ENCODE measurements at regions not wholly inside any gene's neighbourhood (a gene's known extent, or its start where the extent isn't known, plus 50 kb on each side); places are given as distances from the start of the nearest gene placed in this dataset.
A peak's percentile ranks its signal among the peaks of the same experiment; 100 is the strongest.

DNA sequence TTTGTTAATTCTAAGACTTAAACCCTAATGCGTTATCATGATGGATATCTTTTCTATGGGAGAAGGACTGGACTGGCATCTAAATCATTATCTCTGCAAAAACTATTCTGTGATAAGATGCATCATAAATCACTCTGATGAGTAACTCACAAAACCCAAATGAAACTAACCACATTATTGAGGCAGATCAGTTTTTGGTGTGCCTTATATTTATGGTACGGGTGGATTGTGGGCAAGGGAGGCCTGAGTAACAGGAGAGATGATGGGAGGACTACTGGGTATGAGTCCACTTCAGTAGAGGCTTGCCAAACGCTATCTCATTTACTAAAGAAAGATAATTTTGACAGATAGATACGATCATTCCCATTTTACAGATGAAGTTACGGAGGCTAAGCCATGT, 66.4 kb upstream of the GUCY1A1 start:
- no peaks in the 10 kb centered on the region for H3K9me3 Mint-ChIP-seq
- H3K4me3 Mint-ChIP-seq: no peak overlapping the region
- DNase-seq (ENCODE audit: low spot score) (no peak), ATAC-seq (no peak)
- no peaks in the 10 kb centered on the region for H3K36me3 Mint-ChIP-seq
- no peaks in the 10 kb centered on the region for H3K4me1 Mint-ChIP-seq (ENCODE audit: low read depth in 2 of 2)
- H3K27ac Mint-ChIP-seq: no peak overlapping the region
- H3K27me3 Mint-ChIP-seq: peaks cover 0 to 3% of the 10 kb centered on the region in 2 donors

DNA sequence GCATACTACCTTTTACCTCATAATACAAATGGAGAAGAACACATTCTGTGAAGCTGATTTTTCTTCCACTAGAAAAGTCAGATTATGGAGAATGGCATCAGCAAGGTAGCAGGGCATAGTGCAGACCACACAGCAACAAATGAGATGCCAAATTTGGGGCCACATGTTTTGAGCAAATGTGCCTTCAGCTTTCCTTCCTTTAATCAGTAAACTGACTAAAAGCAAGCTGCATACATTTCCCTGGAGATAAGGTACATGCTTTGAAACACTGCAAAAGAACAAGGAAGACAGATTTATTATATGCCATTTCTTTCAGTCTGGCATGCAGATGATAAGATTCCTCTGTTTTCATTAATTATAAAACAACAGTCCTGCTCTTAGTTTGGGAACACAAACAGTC, 67.1 kb upstream of the GUCY1A1 start:
- ATAC-seq: no peak
- H3K9me3 Mint-ChIP-seq: no peaks in the 10 kb centered on the region
- no peaks in the 10 kb centered on the region for H3K4me1 Mint-ChIP-seq (ENCODE audit: low read depth in 2 of 2)
- DNase-seq (ENCODE audit: low spot score): no peak
- H3K27ac Mint-ChIP-seq: no peak overlapping the region
- H3K36me3 Mint-ChIP-seq: no peaks in the 10 kb centered on the region
- H3K27me3 Mint-ChIP-seq: peaks cover 0 to 3% of the 10 kb centered on the region in 2 donors
- no peak overlapping the region for H3K4me3 Mint-ChIP-seq

GRCh38 chr4:155599085-155599484, 67.6 kb upstream of the GUCY1A1 start:
- no peaks in the 10 kb centered on the region for H3K9me3 Mint-ChIP-seq
- DNase-seq (ENCODE audit: low spot score): no peak
- no peak overlapping the region for H3K4me3 Mint-ChIP-seq
- ATAC-seq: no peak
- no peaks in the 10 kb centered on the region for H3K36me3 Mint-ChIP-seq
- no peak overlapping the region for H3K27ac Mint-ChIP-seq
- H3K4me1 Mint-ChIP-seq (ENCODE audit: low read depth in 2 of 2): no peaks in the 10 kb centered on the region
- H3K27me3 Mint-ChIP-seq: peaks cover 0 to 3% of the 10 kb centered on the region in 2 donors

DNA sequence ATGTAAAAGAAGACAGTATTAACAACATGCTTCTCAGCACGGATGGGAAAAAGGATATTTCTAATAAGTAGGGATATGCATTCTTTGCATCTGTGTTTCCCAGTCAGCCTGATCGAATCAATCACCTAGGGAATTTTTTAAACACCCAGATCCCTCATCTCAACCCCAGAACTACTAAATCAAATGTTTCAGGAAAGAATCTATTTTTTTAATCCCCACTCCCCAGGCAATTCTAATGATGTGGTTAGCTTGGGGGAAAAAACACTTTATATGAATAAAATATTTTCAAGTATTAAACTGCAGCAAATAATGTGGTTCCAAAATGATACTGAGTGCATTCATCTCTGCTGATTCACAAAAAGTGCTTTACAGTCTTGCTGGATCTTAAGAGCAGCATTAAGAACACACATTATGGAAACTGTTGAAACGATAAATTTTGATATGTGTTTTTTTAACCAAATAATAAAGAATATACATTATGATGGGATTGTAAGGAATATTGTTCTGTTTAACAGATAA, 68.7 kb upstream of the GUCY1A1 start:
- Mint-ChIP-seq H3K9me3 (no peaks in the 10 kb centered on the region), H3K4me3 (no peak overlapping the region), H3K27ac (no peak overlapping the region), H3K27me3 (peaks cover 0 to 3% of the 10 kb centered on the region in 2 donors), H3K36me3 (no peaks in the 10 kb centered on the region), H3K4me1 (ENCODE audit: low read depth in 2 of 2) (no peaks in the 10 kb centered on the region)
- ATAC-seq (no peak), DNase-seq (ENCODE audit: low spot score) (no peak)

GRCh38 chr4:155597281-155597680, 69.4 kb upstream of the GUCY1A1 start:
- no peak for DNase-seq (ENCODE audit: low spot score)
- H3K4me1 Mint-ChIP-seq (ENCODE audit: low read depth in 2 of 2): no peaks in the 10 kb centered on the region
- ATAC-seq: no peak
- H3K27me3 Mint-ChIP-seq: peaks cover 0 to 3% of the 10 kb centered on the region in 2 donors
- H3K27ac Mint-ChIP-seq: no peak overlapping the region
- no peaks in the 10 kb centered on the region for H3K9me3 Mint-ChIP-seq
- no peaks in the 10 kb centered on the region for H3K36me3 Mint-ChIP-seq
- H3K4me3 Mint-ChIP-seq: no peak overlapping the region

GRCh38 chr4:155593793-155594192, 72.9 kb upstream of the GUCY1A1 start:
- peaks cover 0 to 3% of the 10 kb centered on the region in 2 donors for H3K27me3 Mint-ChIP-seq
- H3K9me3 Mint-ChIP-seq: no peaks in the 10 kb centered on the region
- no peak for DNase-seq (ENCODE audit: low spot score)
- no peaks in the 10 kb centered on the region for H3K36me3 Mint-ChIP-seq
- no peak overlapping the region for H3K4me3 Mint-ChIP-seq
- H3K4me1 Mint-ChIP-seq (ENCODE audit: low read depth in 2 of 2): peaks cover 0 to 3% of the 10 kb centered on the region in 2 donors
- H3K27ac Mint-ChIP-seq: no peak overlapping the region
- ATAC-seq: no peak

GRCh38 chr4:155592938-155593297, 73.7 kb upstream of the GUCY1A1 start:
- Mint-ChIP-seq H3K4me3 (no peak overlapping the region), H3K36me3 (no peaks in the 10 kb centered on the region), H3K9me3 (no peaks in the 10 kb centered on the region), H3K27ac (no peak overlapping the region), H3K27me3 (peaks cover 0 to 3% of the 10 kb centered on the region in 2 donors), H3K4me1 (ENCODE audit: low read depth in 2 of 2) (peaks cover 0 to 3% of the 10 kb centered on the region in 2 donors)
- ATAC-seq: no peak
- no peak for DNase-seq (ENCODE audit: low spot score)

- ATAC-seq (no peak), DNase-seq (ENCODE audit: low spot score) (no peak)
- Mint-ChIP-seq H3K9me3 (no peaks in the 10 kb centered on the region), H3K4me1 (ENCODE audit: low read depth in 2 of 2) (peaks cover 0 to 3% of the 10 kb centered on the region in 2 donors), H3K36me3 (no peaks in the 10 kb centered on the region), H3K4me3 (no peak overlapping the region), H3K27ac (no peak overlapping the region), H3K27me3 (no peaks in the 10 kb centered on the region)
These were observed 74.3 kb upstream of the GUCY1A1 start for GRCh38 chr4:155592179-155592937.

DNA sequence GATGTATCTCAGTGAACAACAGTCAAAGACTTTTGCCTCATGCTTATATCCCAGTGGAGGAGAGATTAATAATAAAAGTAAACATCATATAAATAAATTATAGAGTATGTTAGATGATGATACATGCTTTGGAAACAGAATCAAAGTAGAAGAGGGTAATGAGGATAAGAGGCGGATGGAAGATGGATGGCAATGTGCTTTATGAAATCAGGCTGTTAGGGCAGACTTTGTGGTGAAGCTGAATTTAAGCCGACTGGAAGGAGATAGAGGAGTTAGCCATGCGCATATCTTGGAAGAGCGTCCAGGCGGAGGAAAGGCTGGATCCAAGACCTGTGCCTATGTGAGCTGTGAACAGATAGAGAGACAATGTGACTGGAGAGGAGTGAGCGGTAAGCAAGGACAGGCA, 74.9 kb upstream of the GUCY1A1 start:
- Mint-ChIP-seq H3K4me3 (no peak overlapping the region), H3K9me3 (no peaks in the 10 kb centered on the region), H3K27me3 (no peaks in the 10 kb centered on the region), H3K4me1 (ENCODE audit: low read depth in 2 of 2) (peaks cover 0 to 3% of the 10 kb centered on the region in 2 donors), H3K36me3 (no peaks in the 10 kb centered on the region), H3K27ac (no peak overlapping the region)
- DNase-seq (ENCODE audit: low spot score) (no peak), ATAC-seq (no peak)

- no peak overlapping the region for H3K4me3 Mint-ChIP-seq
- no peaks in the 10 kb centered on the region for H3K9me3 Mint-ChIP-seq
- H3K27me3 Mint-ChIP-seq: no peaks in the 10 kb centered on the region
- H3K4me1 Mint-ChIP-seq (ENCODE audit: low read depth in 2 of 2): peaks cover 0 to 3% of the 10 kb centered on the region in 2 donors
- H3K27ac Mint-ChIP-seq: no peak overlapping the region
- H3K36me3 Mint-ChIP-seq: no peaks in the 10 kb centered on the region
- ATAC-seq (no peak), DNase-seq (ENCODE audit: low spot score) (no peak)
These were observed 75.7 kb upstream of the GUCY1A1 start for GRCh38 chr4:155590796-155591585.

DNA sequence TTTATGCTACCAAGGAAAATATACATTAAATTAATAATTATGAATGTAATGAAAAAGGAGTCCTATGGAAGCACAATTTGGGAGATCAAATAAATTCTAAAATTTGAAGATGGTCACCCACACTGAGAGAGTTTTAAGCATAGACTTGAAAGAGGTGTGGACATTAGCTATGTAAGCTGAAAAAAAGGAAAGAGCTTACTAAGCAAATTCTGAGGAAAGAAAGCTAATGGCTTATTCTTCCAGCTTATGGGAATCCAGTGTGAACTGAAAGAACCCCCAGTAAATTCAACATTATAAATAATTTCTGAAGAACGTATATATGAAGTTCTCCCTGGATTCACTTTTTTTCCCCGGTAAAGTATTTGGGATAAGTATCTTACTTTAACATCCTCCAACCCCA, 78.2 kb upstream of the GUCY1A1 start:
- Mint-ChIP-seq H3K36me3 (no peaks in the 10 kb centered on the region), H3K9me3 (no peaks in the 10 kb centered on the region), H3K27me3 (no peaks in the 10 kb centered on the region), H3K4me1 (ENCODE audit: low read depth in 2 of 2) (peaks cover 2 to 5% of the 10 kb centered on the region in 2 donors), H3K4me3 (no peak overlapping the region), H3K27ac (no peak overlapping the region)
- DNase-seq (ENCODE audit: low spot score) (no peak), ATAC-seq (no peak)

DNA sequence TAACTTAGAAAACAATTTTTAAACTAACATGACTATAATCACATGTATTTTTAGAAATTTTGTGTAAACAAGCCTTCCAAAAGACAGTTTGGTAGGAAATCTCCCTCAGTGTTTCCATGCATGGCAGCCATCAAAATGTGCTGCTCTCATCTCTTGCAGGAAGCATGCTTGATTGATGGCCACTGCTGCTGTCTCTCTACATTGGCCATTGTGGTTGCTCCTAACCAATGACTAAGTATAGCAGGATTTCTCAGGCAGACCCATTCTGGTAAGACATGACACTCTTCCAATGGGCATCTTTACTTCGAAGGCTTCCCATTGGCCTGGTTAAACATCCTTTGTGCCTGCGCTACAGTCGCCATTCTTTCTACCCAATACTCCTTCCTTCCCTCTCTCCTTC, 78.9 kb upstream of the GUCY1A1 start:
- H3K27me3 Mint-ChIP-seq: no peaks in the 10 kb centered on the region
- H3K4me3 Mint-ChIP-seq: no peak overlapping the region
- no peak overlapping the region for H3K27ac Mint-ChIP-seq
- ATAC-seq (no peak), DNase-seq (ENCODE audit: low spot score) (no peak)
- H3K4me1 Mint-ChIP-seq (ENCODE audit: low read depth in 2 of 2): peaks cover 9 to 12% of the 10 kb centered on the region in 2 donors
- no peaks in the 10 kb centered on the region for H3K36me3 Mint-ChIP-seq
- H3K9me3 Mint-ChIP-seq: no peaks in the 10 kb centered on the region

DNA sequence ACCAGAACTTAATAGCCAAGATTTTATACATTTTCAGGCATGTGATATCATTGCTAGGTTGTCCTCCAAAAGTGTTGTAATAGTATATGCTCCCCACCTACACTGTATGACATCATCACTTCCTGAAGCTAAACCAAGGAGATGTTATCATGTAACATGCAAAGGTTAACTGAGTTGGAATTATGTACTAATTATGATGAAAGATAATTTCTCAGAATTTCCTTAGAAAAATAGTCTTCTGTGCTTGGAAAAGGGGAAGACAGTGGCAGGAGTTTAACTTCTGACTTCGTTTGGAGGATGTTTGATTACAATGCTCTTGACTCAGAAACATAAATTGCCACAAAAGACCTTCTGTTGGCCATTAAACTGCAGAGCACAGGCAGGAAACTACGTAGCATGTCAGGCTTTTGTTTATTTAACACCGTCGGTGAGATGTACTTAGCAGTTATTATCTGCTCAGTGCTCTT, 83.6 kb upstream of the GUCY1A1 start:
- peak overlapping the region in 1 of 2 donors; percentile 83 for H3K27ac Mint-ChIP-seq
- no peak for DNase-seq (ENCODE audit: low spot score)
- ATAC-seq: peak in 1 of 2 donors; percentile 68

GRCh38 chr4:155582041-155582440, 84.6 kb upstream of the GUCY1A1 start:
- no peak for DNase-seq (ENCODE audit: low spot score)
- no peak overlapping the region for H3K27ac Mint-ChIP-seq
- no peaks in the 10 kb centered on the region for H3K36me3 Mint-ChIP-seq
- ATAC-seq: no peak
- H3K4me3 Mint-ChIP-seq: no peak overlapping the region
- peaks cover 9 to 10% of the 10 kb centered on the region in 2 donors for H3K4me1 Mint-ChIP-seq (ENCODE audit: low read depth in 2 of 2)
- H3K27me3 Mint-ChIP-seq: peaks cover 0 to 2% of the 10 kb centered on the region in 2 donors
- peaks cover 3% of the 10 kb centered on the region for H3K9me3 Mint-ChIP-seq

More for the DNA sequence above, 83.6 kb upstream of the GUCY1A1 start:
- Mint-ChIP-seq H3K4me3 (peak overlapping the region; percentile 47), H3K4me1 (ENCODE audit: low read depth in 2 of 2) (peaks cover 9 to 10% of the 10 kb centered on the region in 2 donors), H3K27me3 (peaks cover 0 to 2% of the 10 kb centered on the region in 2 donors), H3K9me3 (peaks cover 3% of the 10 kb centered on the region), H3K36me3 (no peaks in the 10 kb centered on the region)
